ENCODE measurements at regions not wholly inside any gene's neighbourhood (a gene's known extent, or its start where the extent isn't known, plus 50 kb on each side); places are given as distances from the start of the nearest gene placed in this dataset.

- no peak for TF ChIP-seq POLR2A (IDR thresholded peaks at IDR 0.05)
- TF ChIP-seq POLR2AphosphoS5 (IDR thresholded peaks at IDR 0.05), result no peak
- TF ChIP-seq CTCF (IDR thresholded peaks at IDR 0.05), result no peak
- no peak for TF ChIP-seq EP300 (IDR thresholded peaks at IDR 0.05)
- no peaks in the 10 kb centered on the region for H3K27me3 ChIP-seq
- H3K36me3 ChIP-seq, result no peaks in the 10 kb centered on the region
- no peaks in the 10 kb centered on the region for H3K4me1 ChIP-seq
- H3K9me3 ChIP-seq, result no peaks in the 10 kb centered on the region
- H3K4me3 ChIP-seq, result no peak overlapping the region
- no peak overlapping the region for H3K27ac ChIP-seq
- 77 to 79% methylated on average over 6 of the region's 6 CpGs for WGBS, 2 donors
- ATAC-seq (ENCODE audit: low FRiP score in 2 of 2) (no peak), DNase-seq (no peak)
Measured at GRCh38 chr21:27145134-27145798, 178.4 kb upstream of the ADAMTS5 start.

GRCh38 chr21:27143476-27143875, 176.6 kb upstream of the ADAMTS5 start:
- TF ChIP-seq POLR2A (IDR thresholded peaks at IDR 0.05) (no peak), EP300 (IDR thresholded peaks at IDR 0.05) (no peak)
- no peaks in the 10 kb centered on the region for H3K4me1 ChIP-seq
- H3K27ac ChIP-seq, result no peak overlapping the region
- DNase-seq (peak in 1 of 2 donors; percentile 77), ATAC-seq (ENCODE audit: low FRiP score in 2 of 2) (no peak)
- no peak overlapping the region for H3K4me3 ChIP-seq
- WGBS, 2 donors, result 96% methylated on average over 29 to 31 of the region's 31 CpGs
- H3K9me3 ChIP-seq, result no peaks in the 10 kb centered on the region
- H3K27me3 ChIP-seq, result no peaks in the 10 kb centered on the region
- H3K36me3 ChIP-seq, result no peaks in the 10 kb centered on the region

- Histone ChIP-seq H3K27ac (no peak overlapping the region), H3K9me3 (no peaks in the 10 kb centered on the region), H3K36me3 (no peaks in the 10 kb centered on the region), H3K27me3 (no peaks in the 10 kb centered on the region), H3K4me1 (no peaks in the 10 kb centered on the region), H3K4me3 (no peak overlapping the region)
- no peak for DNase-seq
- TF ChIP-seq POLR2AphosphoS5 (IDR thresholded peaks at IDR 0.05), result no peak
- no peak for TF ChIP-seq CTCF (IDR thresholded peaks at IDR 0.05)
- TF ChIP-seq EP300 (IDR thresholded peaks at IDR 0.05), result no peak
- TF ChIP-seq POLR2A (IDR thresholded peaks at IDR 0.05), result no peak
- ATAC-seq (ENCODE audit: low FRiP score in 2 of 2), result no peak
Measured at GRCh38 chr21:27139526-27139925, 172.6 kb upstream of the ADAMTS5 start.

GRCh38 chr21:27134516-27134915, 167.6 kb upstream of the ADAMTS5 start:
- DNase-seq (no peak), ATAC-seq (ENCODE audit: low FRiP score in 2 of 2) (no peak)
- Histone ChIP-seq H3K27me3 (no peaks in the 10 kb centered on the region), H3K9me3 (no peaks in the 10 kb centered on the region), H3K4me3 (no peak overlapping the region), H3K27ac (no peak overlapping the region), H3K4me1 (no peaks in the 10 kb centered on the region), H3K36me3 (no peaks in the 10 kb centered on the region)
- TF ChIP-seq EP300 (IDR thresholded peaks at IDR 0.05), result no peak
- TF ChIP-seq CTCF (IDR thresholded peaks at IDR 0.05), result no peak
- no peak for TF ChIP-seq POLR2A (IDR thresholded peaks at IDR 0.05)
- TF ChIP-seq POLR2AphosphoS5 (IDR thresholded peaks at IDR 0.05), result no peak
- 42 to 50% methylated on average over 1 of the region's 1 CpG for WGBS, 2 donors

- H3K36me3 ChIP-seq, result no peaks in the 10 kb centered on the region
- H3K4me3 ChIP-seq, result no peak overlapping the region
- no peak for DNase-seq
- 60 to 65% methylated on average over 2 of the region's 2 CpGs for WGBS, 2 donors
- no peaks in the 10 kb centered on the region for H3K4me1 ChIP-seq
- no peaks in the 10 kb centered on the region for H3K27me3 ChIP-seq
- ATAC-seq (ENCODE audit: low FRiP score in 2 of 2), result no peak
- no peaks in the 10 kb centered on the region for H3K9me3 ChIP-seq
- TF ChIP-seq EP300 (IDR thresholded peaks at IDR 0.05) (no peak), POLR2AphosphoS5 (IDR thresholded peaks at IDR 0.05) (no peak), CTCF (IDR thresholded peaks at IDR 0.05) (no peak), POLR2A (IDR thresholded peaks at IDR 0.05) (no peak)
- no peak overlapping the region for H3K27ac ChIP-seq
Measured at GRCh38 chr21:27132266-27132665, 165.4 kb upstream of the ADAMTS5 start.
